ENCODE measurements at regions not wholly inside any gene's neighbourhood (a gene's known extent, or its start where the extent isn't known, plus 50 kb on each side); places are given as distances from the start of the nearest gene placed in this dataset.
"Not testable (repeated sequence)": the region's sequence is repeated elsewhere in the genome, so short reads cannot be mapped to it uniquely, and the experiment has no call there.

DNA sequence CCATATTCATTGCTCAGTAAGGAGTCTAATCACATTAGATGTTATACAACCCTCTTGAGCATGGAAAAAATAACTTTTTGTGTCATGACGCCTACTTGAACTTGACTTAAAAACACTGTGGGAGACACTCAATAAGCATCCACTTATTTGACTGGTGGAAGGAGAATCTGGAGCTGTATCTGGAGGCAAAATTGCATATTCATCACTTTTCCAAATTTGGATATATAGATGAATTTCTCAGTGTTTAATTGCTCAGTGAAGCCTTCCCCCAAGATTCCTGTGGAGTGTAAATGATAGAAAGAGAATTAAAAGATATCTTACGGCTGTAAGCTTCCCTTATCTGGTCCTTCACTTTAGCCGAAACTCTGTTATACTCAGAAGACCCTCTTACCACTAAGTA is 610.7 kb upstream of the ADGRL2 start:
- no peak for DNase-seq

DNA sequence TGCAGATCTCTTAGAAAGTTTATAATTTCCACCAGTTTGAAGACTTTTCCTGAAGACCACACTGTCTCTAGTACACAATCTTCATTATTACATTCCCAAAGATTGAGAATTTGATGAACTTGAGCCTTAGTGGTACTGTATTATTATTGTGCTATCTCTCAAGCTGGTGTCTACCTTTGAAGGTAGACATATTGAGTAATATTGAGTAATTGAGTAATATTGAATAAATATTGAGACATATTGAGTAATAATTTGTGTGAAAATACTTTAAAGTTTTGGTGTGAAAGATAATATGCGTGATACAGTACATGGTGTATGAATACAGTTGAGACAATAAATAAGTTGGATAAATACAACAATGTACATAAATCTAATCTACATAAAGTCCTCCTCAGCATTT is 613.1 kb upstream of the ADGRL2 start:
- DNase-seq: no peak

DNA sequence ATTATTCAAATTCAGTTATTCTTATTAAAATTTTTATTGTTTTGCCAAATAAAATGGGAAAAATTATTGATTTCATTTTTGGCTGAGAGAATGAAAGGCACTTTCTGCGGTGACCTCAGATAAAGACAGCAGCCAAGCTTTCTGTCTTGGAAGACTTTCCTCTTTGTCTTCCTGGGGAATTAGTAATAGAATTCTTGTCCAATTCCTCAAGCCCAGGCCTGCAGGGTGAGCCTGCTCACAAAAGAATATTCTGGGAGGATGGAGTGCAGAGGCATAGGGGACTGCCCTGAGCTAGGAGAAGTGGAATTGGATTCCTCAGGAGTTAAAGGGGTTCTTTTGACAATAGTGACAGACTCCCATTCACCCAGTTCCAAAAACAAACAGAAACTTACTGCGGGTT is 614.5 kb upstream of the ADGRL2 start:
- no peak for DNase-seq

DNA sequence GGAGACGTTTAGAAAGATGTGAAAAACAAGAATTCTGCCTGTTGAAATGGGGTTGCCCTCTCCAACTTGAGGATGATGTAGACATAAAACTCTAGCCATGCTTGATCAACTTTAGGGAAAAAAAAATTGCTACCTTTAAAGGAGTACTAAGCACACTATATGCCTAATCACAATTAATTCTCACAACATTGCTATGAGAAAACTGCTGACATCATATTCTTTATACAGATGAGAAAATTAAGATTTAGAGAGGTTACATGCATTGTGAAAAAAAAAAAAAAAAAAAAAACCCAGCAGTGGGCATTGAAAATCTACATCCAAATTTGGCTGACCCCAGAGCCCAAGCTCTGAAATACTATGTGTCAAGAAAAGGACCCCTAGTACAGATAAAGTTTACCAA is 617.2 kb upstream of the ADGRL2 start:
- no peak for DNase-seq

DNA sequence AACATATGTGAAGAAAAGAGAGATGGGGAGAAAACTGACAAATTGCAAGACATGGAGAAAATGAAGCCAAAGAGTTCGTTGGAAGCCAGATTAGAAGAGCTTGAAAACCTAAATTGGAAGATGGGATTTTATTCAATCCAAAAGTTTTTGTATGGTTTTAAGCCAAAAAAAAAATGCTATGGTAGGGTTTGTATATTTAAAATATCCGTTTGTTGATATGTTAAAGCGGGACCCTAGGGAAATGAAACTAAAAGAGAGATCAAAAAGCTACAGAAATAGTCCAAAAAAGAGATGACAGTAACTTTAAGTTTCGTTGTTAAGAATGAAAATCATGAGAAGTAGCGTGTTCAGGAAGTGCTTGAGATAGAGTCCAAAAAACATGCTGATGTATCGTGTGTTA is 617.7 kb upstream of the ADGRL2 start:
- no peak for DNase-seq

DNA sequence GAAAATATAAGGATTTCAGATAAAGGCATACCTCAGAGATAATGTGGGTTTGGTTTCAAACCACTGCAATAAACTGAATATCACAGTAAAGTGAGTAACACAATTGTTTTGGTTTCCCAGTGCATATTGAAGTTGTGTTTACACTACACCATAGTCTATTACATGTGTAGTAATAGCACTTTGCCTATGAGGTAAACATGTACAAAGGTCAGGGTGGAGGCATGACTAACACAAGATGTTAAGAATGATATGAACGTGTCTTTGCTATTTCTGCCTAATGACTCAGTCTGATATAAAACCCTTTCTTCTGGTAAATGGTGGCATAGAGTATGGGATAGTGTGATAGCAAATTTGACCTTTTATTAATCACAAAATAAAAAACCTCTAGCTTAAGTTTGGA is 621.5 kb upstream of the ADGRL2 start:
- no peak for DNase-seq

DNA sequence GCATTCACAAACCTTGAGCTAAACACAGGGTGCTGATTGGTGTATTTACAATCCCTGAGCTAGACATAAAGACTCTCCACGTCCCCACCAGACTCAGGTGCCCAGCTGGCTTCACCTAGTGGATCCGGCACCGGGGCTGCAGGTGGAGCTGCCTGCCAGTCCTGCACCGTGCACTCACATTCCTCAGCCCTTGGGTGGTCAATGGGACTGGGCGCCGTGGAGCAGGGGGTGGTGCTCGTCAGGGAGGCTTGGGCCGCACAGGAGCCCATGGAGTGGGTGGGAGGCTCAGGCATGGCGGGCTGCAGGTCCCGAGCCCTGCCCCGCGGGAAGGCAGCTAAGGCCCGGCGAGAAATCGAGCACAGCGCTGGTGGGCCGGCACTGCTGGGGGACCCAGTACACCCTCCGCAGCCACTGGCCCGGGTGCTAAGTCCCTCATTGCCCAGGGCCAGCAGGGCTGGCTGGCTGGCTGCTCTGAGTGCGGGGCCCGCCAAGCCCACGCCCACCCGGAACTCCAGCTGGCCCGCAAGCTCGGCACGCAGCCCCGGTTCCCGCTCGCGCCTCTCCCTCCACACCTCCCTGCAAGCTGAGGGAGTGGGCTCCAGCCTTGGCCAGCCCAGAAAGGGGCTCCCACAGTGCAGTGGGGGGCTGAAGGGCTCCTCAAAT is 622.2 kb upstream of the ADGRL2 start:
- not testable (repeated sequence) for DNase-seq

DNA sequence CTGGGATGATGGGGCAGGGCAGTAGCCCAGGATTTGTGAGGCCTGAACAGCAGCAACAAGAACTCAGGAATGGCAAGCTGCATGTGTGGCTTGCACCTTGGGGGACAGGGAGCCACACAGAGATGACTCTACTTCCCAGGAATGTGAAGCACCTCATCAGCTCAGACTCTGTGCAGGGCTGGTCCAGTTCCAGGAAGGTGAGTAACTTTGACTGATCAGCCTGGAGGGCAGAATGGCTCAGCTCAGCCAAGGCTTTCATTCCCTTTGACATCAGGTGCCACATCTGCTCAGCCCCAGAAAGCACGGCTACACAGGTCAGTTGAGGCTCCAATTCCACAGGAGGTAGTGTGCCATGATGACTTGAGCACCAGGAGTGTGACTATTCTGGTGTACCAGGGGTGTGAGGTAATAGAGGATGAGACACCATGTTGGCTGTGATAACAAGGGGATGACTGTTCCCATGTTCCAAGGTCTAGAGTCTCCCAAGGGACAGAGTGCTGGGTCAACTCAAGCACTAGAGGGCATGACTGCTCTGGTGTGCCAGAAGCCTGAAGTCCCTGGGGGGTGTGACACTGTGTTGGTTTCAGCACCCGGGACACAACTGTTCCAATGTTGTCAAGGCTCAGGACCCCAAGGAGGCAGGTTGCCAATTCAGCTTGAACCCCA is 625.8 kb upstream of the ADGRL2 start:
- DNase-seq: no peak

DNA sequence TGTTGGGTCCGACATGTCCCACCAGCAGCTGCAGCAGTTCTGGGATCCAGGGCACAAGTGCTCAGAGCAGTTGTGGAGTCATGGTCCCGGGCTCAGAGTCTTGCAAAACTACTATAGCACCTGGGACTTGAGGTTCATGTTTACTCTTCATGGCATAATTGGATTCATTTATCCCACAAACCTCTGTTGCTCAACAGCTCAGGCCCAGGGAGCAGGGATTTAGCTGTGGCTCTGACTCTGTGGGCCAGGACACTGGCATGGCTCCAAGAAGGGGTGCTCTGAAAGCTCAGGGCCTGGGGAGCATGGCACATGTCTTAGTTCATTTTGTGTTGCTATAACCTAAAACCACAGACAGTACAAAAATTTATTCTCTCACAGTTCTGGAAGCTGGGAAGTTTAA is 626.7 kb upstream of the ADGRL2 start:
- DNase-seq: no peak

DNA sequence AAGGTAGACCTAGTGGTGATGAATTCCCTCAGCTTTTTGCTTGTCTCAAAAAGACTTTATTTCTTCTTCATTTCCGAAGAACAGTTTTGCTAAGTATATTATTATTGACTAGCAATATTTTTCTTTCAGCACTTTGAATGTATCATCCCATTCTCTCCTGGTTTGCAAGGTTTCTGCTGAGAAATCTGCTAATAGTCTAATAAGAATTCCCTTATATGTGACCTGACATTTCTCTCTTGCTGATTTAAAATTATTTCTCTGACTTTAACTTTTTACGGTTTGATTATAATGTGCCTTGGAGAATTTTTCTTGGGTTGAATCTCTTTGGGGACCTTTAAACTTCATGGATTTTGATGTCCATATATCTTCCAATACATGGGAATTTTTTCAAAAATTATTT is 628.3 kb upstream of the ADGRL2 start:
- DNase-seq: no peak

DNA sequence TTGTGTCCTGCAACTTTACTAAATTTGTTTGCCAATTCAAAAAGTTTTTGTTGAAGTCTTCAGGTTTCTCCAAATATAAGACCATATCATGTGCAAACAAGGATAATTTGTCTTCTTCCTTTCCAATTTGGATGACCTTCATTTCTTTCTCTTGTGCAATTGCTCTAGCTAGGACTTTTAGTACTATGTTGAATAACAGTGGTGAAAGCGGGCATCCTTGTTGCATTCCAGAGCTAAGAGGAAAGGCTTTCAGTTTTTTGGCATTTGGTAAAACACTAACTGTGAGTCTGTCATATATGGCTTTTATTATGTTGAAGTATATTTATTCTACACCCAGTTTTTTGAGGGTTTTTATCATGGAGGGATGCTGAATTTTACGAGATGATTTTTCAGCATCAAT is 630.0 kb upstream of the ADGRL2 start:
- DNase-seq: no peak

DNA sequence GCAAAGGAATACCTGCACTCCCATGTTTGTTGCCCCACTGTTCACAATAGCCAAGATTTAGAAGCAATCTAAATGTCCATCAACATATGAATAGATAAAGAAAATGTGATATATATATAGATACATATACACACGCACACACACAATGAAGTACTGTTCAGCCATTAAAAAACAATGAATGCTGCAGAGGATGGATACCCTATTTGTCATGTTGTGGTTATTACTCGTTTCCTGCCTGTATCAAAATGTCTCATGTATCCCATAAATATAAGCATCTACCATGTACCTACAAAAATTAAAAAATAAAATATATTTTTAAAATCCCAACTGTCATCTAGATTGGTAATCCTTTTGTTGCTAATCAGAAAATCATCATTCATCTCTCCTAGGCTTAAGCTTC is 634.8 kb upstream of the ADGRL2 start:
- DNase-seq: no peak

DNA sequence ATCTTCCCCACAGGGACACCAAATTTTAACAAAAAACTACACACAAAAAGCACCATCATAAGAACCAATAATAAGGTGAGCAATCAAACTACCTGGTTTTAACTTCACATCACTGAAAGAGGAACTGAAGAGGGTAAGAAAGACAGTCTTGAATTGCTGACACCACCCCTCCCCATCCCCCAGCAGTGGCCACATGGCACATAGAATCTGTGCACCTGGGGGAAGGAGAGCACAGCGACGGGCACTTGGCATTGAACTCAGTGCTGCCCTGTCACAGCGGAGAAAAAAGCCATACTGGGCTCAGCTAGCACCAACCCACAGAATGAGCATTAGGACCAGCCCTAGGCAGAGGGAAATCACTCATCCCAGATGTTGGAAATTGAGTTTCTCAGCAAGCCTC is 640.0 kb upstream of the ADGRL2 start:
- DNase-seq: no peak

DNA sequence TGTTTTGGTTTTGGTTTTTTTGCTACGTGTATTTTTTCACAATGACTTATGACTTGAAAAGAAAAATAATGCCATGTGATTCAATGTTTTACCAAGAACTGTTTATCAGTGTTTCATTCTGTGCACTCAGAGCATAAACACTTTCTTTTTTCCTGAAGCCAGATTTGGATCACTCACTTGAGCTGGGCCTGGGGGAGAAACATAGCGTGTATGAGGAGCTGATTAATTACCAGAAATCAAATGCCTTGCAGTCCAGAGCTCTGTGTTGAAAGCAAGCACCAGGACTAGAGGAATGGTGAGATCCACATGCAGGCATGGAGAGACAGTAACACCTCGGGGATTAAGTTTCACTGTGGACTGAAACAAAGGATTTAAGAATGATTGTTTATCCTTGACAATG is 642.1 kb upstream of the ADGRL2 start:
- DNase-seq: no peak

DNA sequence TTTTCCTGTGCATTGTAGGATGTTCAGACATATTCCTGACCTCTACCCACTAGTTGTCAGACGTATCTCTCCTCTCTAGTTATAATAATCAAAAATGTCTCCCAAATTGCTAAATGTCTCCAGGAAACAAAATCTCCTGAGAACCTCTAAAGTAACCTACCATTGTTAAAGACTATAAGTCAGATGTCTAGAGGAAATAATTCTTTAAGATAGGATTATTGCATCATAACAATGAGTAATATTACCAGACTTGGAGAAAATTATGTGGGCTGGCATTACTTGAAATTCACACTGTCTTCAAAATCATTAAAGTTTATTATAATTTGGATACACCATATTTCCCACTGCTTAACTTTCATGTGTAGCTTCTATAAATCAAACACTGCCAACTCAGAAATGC is 643.0 kb upstream of the ADGRL2 start:
- DNase-seq: no peak

DNA sequence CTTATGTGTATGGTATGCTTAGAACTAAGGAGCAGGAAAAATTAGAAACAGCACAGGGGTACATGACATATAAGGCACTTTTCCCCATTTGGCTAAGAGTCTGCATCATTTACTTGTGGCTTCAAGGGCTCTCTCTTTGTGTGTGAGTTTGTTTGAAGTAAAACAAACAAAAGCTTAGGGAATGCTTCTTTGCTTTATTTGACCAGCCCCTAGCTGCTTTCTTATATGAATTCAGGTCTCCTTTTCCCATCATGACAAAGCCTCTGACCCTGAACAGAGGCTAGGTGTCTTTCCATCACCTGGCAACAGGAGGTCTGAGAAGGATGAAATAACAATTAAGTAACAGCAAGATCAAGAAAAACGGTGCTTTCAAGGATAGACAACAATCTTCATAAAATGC is 643.8 kb upstream of the ADGRL2 start:
- no peak for DNase-seq

DNA sequence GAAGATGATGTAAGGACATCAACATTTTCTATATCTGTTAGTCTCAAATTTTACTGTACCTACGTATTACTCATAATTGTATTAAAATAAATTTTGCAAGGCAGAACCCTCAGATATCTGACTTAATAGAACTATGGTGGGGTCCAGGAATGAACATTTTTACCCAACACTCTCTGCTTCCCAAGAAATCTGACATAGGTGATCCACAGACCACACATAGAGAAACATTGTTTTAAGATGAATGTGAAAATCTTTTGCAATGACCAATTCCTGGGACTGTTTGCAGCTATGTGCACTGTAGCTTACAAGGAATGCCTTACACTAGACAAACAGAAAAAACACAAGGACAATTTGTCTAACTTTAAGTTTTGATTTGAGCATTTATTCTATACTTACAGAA is 645.6 kb upstream of the ADGRL2 start:
- no peak for DNase-seq

DNA sequence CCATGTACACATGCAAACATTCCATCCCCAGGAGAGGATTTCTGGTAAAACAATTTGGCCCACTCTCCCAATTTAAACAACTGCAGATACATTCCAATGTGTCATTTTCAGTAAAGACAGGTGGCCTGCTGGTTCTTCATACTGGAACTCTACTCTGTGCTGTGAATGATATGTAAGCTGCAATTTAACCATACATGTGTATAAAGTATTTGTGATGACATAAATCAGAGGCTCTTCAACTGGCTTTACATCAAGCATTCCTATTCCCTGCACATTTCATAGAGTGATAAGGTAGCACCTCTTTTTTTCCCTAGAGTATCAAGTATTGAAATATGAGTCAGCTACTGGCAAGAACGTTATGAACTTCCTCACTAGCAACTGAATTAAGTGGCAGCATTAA is 649.5 kb upstream of the ADGRL2 start:
- no peak for DNase-seq

DNA sequence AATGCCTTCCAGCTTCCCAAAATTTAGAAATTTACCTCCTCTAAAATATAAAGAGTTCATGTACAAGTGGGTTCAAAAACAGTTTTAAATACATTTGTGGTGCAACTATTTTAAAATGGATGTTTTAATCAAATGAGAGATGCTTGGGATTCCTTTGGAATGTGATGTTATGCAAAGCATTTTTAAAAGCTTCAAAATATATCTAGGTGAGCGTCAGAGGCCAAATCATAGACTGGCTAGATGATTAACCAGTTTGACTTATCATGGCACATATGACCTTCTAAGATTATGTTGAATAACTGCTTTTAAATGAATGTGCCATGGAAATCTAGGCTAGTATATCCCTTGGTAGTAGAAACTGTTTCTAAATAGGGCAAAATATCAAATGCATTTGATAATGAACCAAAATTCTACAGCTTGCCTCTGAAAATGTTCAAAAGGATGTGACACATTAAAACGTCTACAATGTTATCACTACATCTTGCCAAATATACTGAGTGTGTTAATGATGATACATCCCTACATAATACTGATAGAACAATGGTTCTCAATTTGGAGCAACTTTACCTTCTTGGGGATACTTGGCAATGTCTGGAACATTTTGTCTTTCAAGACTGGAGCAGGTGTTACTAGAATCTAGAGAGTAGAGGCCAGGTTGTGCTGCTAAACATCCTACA is 650.9 kb upstream of the ADGRL2 start:
- DNase-seq: no peak

DNA sequence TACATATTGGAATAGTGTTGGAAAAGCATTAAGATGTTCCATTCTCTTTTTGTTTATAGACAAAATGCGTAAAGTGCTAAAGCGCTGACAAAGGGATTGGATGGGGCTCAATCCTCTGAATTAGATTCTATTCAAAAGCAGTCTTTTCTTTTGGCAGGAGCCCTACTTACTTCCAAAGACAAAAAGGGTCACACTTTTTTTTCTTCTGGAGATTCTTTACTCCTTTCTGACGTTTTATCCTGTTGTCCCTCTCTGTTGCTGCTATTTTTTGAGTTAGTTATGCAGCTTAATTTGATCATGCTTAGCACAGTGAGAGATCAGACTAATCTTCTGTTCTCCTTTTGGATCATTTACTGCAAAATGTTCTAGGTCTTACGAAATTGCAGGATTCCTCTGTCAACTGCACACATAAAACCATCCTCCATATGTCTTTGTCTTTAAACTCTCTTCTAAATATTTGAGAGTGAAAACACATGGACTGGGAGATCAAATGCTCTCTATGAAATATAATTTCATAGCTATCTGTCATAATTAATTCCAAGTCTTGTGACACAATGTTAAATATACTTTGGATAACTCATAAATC is 656.4 kb upstream of the ADGRL2 start:
- DNase-seq: no peak

DNA sequence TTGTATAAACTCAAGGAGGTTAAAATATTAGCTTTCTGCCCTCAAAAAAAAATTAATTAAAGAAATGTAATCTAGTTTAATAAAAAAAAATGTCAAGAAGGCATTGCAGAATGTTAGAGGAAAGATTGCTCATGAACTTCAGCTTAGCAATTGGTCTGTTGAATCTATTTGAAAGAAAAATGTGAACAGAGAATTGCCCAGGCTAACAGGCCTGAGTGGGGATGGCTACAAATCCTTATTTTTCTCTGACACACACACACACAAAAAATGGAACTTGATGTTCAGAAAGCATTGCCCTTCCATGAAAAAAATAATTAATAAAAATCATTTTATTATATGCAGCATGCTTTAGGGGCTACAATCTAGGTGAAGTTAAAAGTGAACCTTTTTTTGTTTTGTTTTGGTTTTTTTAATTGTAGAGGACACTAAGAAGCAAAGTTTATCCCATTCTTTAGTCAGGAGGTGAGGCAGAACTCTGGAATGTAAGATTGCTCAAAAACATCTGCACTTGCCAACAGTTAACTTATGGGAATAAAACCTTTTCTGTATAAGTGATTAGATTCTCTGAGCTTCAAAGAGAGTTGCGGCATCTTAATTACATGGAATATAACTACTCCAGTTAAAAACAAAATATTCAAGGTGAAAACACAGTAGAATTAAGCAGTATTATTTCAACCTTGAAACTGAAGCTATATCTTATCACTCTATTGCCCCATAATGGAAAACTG is 658.5 kb upstream of the ADGRL2 start:
- no peak for DNase-seq

DNA sequence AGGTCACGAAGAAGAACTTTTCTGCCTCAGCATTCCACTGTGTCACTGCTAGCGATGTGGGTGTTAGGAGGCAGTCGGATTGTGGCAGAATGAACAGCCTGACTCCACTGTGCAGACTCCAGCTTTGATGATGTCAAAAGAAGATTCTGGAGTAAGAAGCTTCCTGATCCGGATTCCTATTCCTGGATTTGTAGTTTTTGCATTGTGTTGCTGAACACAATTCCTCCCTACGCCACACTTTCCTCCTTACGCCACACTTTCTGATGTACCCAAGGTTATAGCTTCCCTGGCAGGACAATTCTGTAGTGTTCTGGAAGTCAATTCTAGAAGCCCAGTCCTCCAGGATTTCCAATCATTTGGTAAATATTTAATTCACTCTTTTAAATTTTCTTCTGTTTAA is 665.2 kb upstream of the ADGRL2 start:
- no peak for DNase-seq

DNA sequence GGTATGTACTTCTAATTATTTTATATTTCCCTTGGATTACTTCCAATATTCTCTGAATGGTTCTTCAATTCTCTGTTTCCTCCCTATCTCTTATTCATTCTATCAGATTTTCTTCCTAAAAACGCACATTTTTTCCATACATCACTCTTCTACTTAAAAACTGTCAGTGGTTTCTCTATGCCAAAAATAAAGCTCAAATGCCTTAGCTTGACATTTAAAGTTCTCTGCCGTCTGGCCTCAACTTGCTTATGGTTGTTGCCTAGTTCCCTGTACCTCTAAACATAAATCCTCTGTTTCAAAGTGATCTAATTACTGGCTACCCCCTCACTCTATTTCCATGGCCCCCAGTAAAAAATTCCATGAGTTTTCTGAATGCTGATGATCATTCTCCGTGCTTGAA is 671.0 kb upstream of the ADGRL2 start:
- no peak for DNase-seq

DNA sequence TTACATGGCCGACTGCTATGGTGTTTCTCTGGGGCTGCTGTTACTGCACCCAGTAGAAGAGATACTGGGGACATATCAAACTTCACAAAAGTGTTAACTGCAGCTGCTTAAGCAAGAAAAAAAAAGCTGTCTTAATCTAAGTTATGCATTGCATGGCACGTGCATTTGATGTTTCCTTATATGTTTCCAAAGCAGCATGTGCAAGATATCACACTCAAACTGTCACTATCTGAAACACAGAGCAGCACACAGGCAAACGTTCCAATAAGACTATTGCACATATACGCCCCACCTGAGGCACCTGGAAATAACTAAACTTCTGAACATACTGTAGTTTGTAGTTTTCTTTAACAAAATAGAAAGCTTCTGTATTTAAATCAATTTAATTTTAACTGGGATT is 671.4 kb upstream of the ADGRL2 start:
- DNase-seq: no peak
